ENCODE measurements at regions not wholly inside any gene's neighbourhood (a gene's known extent, or its start where the extent isn't known, plus 50 kb on each side); places are given as distances from the start of the nearest gene placed in this dataset.

DNA sequence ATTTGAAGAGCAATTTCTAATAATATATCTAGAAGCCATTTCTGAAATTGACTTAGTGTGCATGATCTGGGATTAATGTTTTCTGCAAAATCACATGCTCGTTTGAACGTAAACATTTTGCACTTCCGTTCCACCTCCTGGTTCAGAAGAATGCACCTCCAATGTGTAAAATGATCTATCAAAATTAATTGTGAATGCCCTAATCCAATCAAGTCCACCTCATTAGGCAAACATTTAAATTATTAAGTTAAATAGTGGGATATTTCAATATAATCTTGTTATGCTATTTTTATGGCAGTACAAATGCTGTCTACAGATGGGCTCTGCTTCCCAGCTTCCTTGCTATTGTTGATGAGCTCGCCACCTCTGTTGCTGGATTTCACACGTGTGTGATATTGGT, 542.5 kb downstream of the INSC start:
- TF ChIP-seq EP300 (IDR thresholded peaks at IDR 0.05) (no peak), POLR2A (IDR thresholded peaks at IDR 0.05) (no peak)
